Loucy (cell line): ENCODE measurements at regions not wholly inside any gene's neighbourhood (a gene's known extent, or its start where the extent isn't known, plus 50 kb on each side); places are given as distances from the start of the nearest gene placed in this dataset.

Experiments used
- H2AFZ ChIP-seq: fragments of 200-600 bp; sonication (generic); 2 replicates; pipeline ENCODE4 v1.6.0; 2016; ENCODE audit warnings: antibody characterized with exemption, mild to moderate bottlenecking, low read length, moderate library complexity
- H3F3A ChIP-seq: fragments of 200-600 bp; 2 replicates; pipeline ENCODE4 v1.6.0; 2016; ENCODE audit warnings: antibody characterized with exemption, low read depth, mild to moderate bottlenecking
- H3K27me3 ChIP-seq: fragments of 200-600 bp; sonication (generic); 2 replicates; pipeline ENCODE4 v1.6.1; 2014; ENCODE audit warnings: low read length, mild to moderate bottlenecking; ENCODE audit not compliant: insufficient read depth, poor library complexity, severe bottlenecking
- H3K36me3 ChIP-seq: fragments of 200-600 bp; sonication (generic); 2 replicates; pipeline ENCODE4 v1.6.1; 2016; ENCODE audit warnings: low read length; ENCODE audit not compliant: insufficient read depth
- H3K4me1 ChIP-seq: fragments of 200-600 bp; sonication (generic); 2 replicates; pipeline ENCODE4 v1.5.1; 2014; ENCODE audit warnings: low read length, mild to moderate bottlenecking; ENCODE audit not compliant: insufficient read depth, poor library complexity, severe bottlenecking
- H3K4me2 ChIP-seq: fragments of 200-600 bp; sonication (generic); 2 replicates; pipeline ENCODE4 v1.6.0; 2014; ENCODE audit warnings: antibody characterized with exemption, low read length, low read depth, mild to moderate bottlenecking; ENCODE audit not compliant: poor library complexity, severe bottlenecking
- H3K4me3 ChIP-seq: fragments of 200-600 bp; sonication (generic); 2 replicates; pipeline ENCODE4 v1.5.1; 2014; ENCODE audit warnings: low read length, mild to moderate bottlenecking, mixed read lengths; ENCODE audit not compliant: poor library complexity, severe bottlenecking
- H3K79me2 ChIP-seq: fragments of 200-600 bp; sonication (generic); 2 replicates; pipeline ENCODE4 v1.6.1; 2014; ENCODE audit warnings: low read length; ENCODE audit not compliant: insufficient read depth
- H3K9ac ChIP-seq: fragments of 200-600 bp; sonication (generic); 2 replicates; pipeline ENCODE4 v1.6.0; 2014; ENCODE audit warnings: mild to moderate bottlenecking, low read depth, low read length, moderate library complexity; ENCODE audit not compliant: poor library complexity, severe bottlenecking
- H3K9me2 ChIP-seq: fragments of 200-600 bp; sonication (generic); replicated peaks from 2 replicates; pipeline ENCODE4 v1.6.1; 2016; ENCODE audit warnings: low read depth, low read length, mixed read lengths
- H3K9me3 ChIP-seq: fragments of 200-600 bp; sonication (generic); 2 replicates; pipeline ENCODE4 v1.6.1; 2014; ENCODE audit warnings: mild to moderate bottlenecking, antibody characterized with exemption, low read length, low read depth; ENCODE audit not compliant: insufficient read depth
- H4K20me1 ChIP-seq: fragments of 200-600 bp; sonication (generic); 2 replicates; pipeline ENCODE4 v1.6.0; 2014; ENCODE audit warnings: antibody characterized with exemption, low read length, mild to moderate bottlenecking; ENCODE audit not compliant: insufficient read depth, poor library complexity, severe bottlenecking
- CTCF ChIP-seq: fragments of 200-600 bp; sonication (generic); conservative IDR thresholded peaks from 2 replicates; pipeline ENCODE4 v1.5.1; 2014; ENCODE audit warnings: mild to moderate bottlenecking, antibody characterized with exemption, low read length
- EZH2phosphoT487 ChIP-seq: fragments of 200-600 bp; IDR thresholded peaks from 2 replicates; pipeline ENCODE4 v1.6.1; 2018; ENCODE audit warnings: antibody characterized with exemption, mild to moderate bottlenecking, moderate library complexity, borderline replicate concordance

GRCh38 chr1:233540816-233541215 is 73.1 kb upstream of the KCNK1 start:
- Histone ChIP-seq H4K20me1 (no peaks in the 10 kb centered on the region), H3K4me3 (no peak overlapping the region), H3K4me2 (no peak overlapping the region), H3K9ac (no peak overlapping the region), H3K4me1 (no peaks in the 10 kb centered on the region), H2AFZ (no peak overlapping the region), H3K9me3 (no peaks in the 10 kb centered on the region), H3K9me2 (no peaks in the 10 kb centered on the region), H3K79me2 (no peaks in the 10 kb centered on the region), H3K36me3 (no peaks in the 10 kb centered on the region), H3F3A (no peaks in the 10 kb centered on the region), H3K27me3 (peaks cover 9% of the 10 kb centered on the region)
- TF ChIP-seq CTCF (no peak), EZH2phosphoT487 (no peak)

- H2AFZ ChIP-seq, result no peak overlapping the region
- no peak for TF ChIP-seq EZH2phosphoT487
- no peak for TF ChIP-seq CTCF
- H3K27me3 ChIP-seq, result no peaks in the 10 kb centered on the region
- no peaks in the 10 kb centered on the region for H4K20me1 ChIP-seq
- H3K9me3 ChIP-seq, result no peaks in the 10 kb centered on the region
- H3K79me2 ChIP-seq, result no peaks in the 10 kb centered on the region
- H3K36me3 ChIP-seq, result no peaks in the 10 kb centered on the region
- H3F3A ChIP-seq, result no peaks in the 10 kb centered on the region
- no peaks in the 10 kb centered on the region for H3K9me2 ChIP-seq
- H3K4me3 ChIP-seq, result no peak overlapping the region
- H3K4me2 ChIP-seq, result no peak overlapping the region
- H3K4me1 ChIP-seq, result no peaks in the 10 kb centered on the region
- H3K9ac ChIP-seq, result no peak overlapping the region
These were observed 70.3 kb upstream of the KCNK1 start for GRCh38 chr1:233543338-233544255.

GRCh38 chr1:233544304-233544703 is 69.6 kb upstream of the KCNK1 start:
- TF ChIP-seq CTCF (no peak), EZH2phosphoT487 (no peak)
- H3K9ac ChIP-seq, result no peak overlapping the region
- no peak overlapping the region for H3K4me2 ChIP-seq

More at GRCh38 chr1:233544304-233544703, 69.6 kb upstream of the KCNK1 start:
- Histone ChIP-seq H3K4me3 (no peak overlapping the region), H3K79me2 (no peaks in the 10 kb centered on the region), H3K9me3 (no peaks in the 10 kb centered on the region), H3K27me3 (no peaks in the 10 kb centered on the region), H3K9me2 (no peaks in the 10 kb centered on the region), H3K4me1 (no peaks in the 10 kb centered on the region), H3K36me3 (no peaks in the 10 kb centered on the region), H4K20me1 (no peaks in the 10 kb centered on the region), H3F3A (no peaks in the 10 kb centered on the region), H2AFZ (no peak overlapping the region)
